ENCODE measurements at regions not wholly inside any gene's neighbourhood (a gene's known extent, or its start where the extent isn't known, plus 50 kb on each side); places are given as distances from the start of the nearest gene placed in this dataset.

DNA sequence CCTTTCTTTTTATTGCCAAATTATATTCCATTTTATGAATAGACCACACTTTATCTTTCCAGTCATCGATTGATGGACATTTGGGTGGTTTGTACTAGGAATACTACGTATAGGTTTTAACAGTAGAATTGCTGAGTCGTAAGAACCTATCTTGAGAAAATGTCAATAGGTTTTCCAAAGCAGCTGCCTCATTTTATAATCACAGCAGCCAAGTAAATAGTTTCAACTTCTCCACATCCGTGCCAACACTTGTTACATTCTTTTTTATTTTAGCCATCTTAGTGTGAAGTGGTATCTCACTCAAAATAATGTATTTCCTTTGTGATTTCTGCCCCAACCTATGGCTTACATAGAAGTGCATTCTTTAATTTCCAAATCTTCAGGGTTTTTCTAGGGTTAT is 479.2 kb downstream of the CDH26 start (continued):
- no peak for TF ChIP-seq RAD21 (IDR thresholded peaks at IDR 0.05 in 1 of 2, conservative IDR thresholded peaks at IDR 0.05 in 1 of 2; ENCODE audit: low read depth in 2 of 2, low read length in 2 of 2)

All from H1 (cell line).